CD14-positive monocyte (primary cell): ENCODE measurements at regions not wholly inside any gene's neighbourhood (a gene's known extent, or its start where the extent isn't known, plus 50 kb on each side); places are given as distances from the start of the nearest gene placed in this dataset.

ENCODE experiments used
- DNase-seq, 3 donors: peaks; one replicate each; pipeline ENCODE4 v3.0.0-alpha.2; 2011 to 2022
- H2AFZ ChIP-seq: 2 replicates; pipeline ENCODE4 v1.6.0; 2012; ENCODE audit warnings: mild to moderate bottlenecking, low read depth, low read length, inconsistent platforms; ENCODE audit not compliant: insufficient read depth, poor library complexity, severe bottlenecking
- H3K27ac ChIP-seq, 2 donors: 1 replicate in 1 of 2; 2 replicates in 1 of 2; pipeline ENCODE4 v1.5.1; 2012 to 2013; ENCODE audit warnings: low read length in 2 of 2, control low read depth in 1 of 2, inconsistent platforms in 1 of 2, low read depth in 1 of 2, mild to moderate bottlenecking in 1 of 2
- H3K27me3 ChIP-seq, 2 donors: one replicate each; pipeline versions ENCODE4 v1.6.0 to v1.6.1; 2011 to 2013; ENCODE audit warnings: low read length in 2 of 2; ENCODE audit not compliant: control insufficient read depth in 2 of 2, insufficient read depth in 2 of 2
- H3K36me3 ChIP-seq, 2 donors: replicated peaks in 1 of 2; 1 replicate in 1 of 2; 2 replicates in 1 of 2; pipeline versions ENCODE4 v1.5.1 to v1.6.1; 2012 to 2013; ENCODE audit warnings: low read length in 2 of 2, control low read depth in 1 of 2, inconsistent platforms in 1 of 2, mild to moderate bottlenecking in 1 of 2; ENCODE audit not compliant: insufficient read depth in 2 of 2, control insufficient read depth in 1 of 2
- H3K4me1 ChIP-seq, 2 donors: 1 replicate in 1 of 2; 2 replicates in 1 of 2; pipeline versions ENCODE4 v1.5.1 to v1.6.1; 2012 to 2013; ENCODE audit warnings: low read length in 2 of 2, control low read depth in 1 of 2, inconsistent platforms in 1 of 2, mild to moderate bottlenecking in 1 of 2, moderate library complexity in 1 of 2; ENCODE audit not compliant: insufficient read depth in 2 of 2, control insufficient read depth in 1 of 2
- H3K4me2 ChIP-seq: replicated peaks from 2 replicates; pipeline ENCODE3; 2012; ENCODE audit warnings: low read length, moderate library complexity, mild to moderate bottlenecking; ENCODE audit not compliant: poor library complexity, severe bottlenecking; ENCODE audit errors: extremely low read depth
- H3K4me3 ChIP-seq, 3 experiments: fragments of 200-600 bp in 1 of 3; sonication (generic) in 1 of 3; replicated peaks in 1 of 3; 1 replicate in 2 of 3; 2 replicates in 1 of 3; pipeline ENCODE4 v1.5.1; 2011 to 2013; ENCODE audit warnings: low read length in 3 of 3, mild to moderate bottlenecking in 3 of 3, control low read depth in 2 of 3, low read depth in 2 of 3, inconsistent platforms in 1 of 3, moderate library complexity in 1 of 3
- H3K79me2 ChIP-seq: 2 replicates; pipeline ENCODE4 v1.6.0; 2012; ENCODE audit warnings: mild to moderate bottlenecking, control low read depth, inconsistent platforms, low read length, moderate library complexity; ENCODE audit not compliant: insufficient read depth
- H3K9ac ChIP-seq: 2 replicates; pipeline ENCODE4 v1.6.0; 2017; ENCODE audit warnings: low read length, mild to moderate bottlenecking; ENCODE audit not compliant: insufficient read depth, poor library complexity, severe bottlenecking
- H3K9me3 ChIP-seq, 2 donors: replicated peaks in 1 of 2; 1 replicate in 1 of 2; 2 replicates in 1 of 2; pipeline versions ENCODE4 v1.5.1 to v1.6.1; 2012 to 2013; ENCODE audit warnings: low read length in 2 of 2, control low read depth in 1 of 2; ENCODE audit not compliant: control insufficient read depth in 1 of 2, insufficient read depth in 1 of 2
- H4K20me1 ChIP-seq: 2 replicates; pipeline ENCODE4 v1.6.0; 2012; ENCODE audit warnings: mild to moderate bottlenecking, low read length, control low read depth, moderate library complexity; ENCODE audit not compliant: insufficient read depth
- H3K27ac Mint-ChIP-seq, 7 donors: one replicate each; pipeline ENCODE4 v1.8.0; 2020; ENCODE audit warnings: mild to moderate bottlenecking in 7 of 7, mixed read lengths in 7 of 7, moderate library complexity in 6 of 7, inconsistent platforms in 2 of 7
- H3K27me3 Mint-ChIP-seq, 3 donors: one replicate each; pipeline ENCODE4 v1.8.0; 2021 to 2022; ENCODE audit warnings: low read depth in 3 of 3, mild to moderate bottlenecking in 3 of 3, mixed read lengths in 3 of 3, moderate library complexity in 3 of 3, inconsistent platforms in 1 of 3
- H3K36me3 Mint-ChIP-seq, 2 donors: one replicate each; pipeline ENCODE4 v1.8.0; 2020; ENCODE audit warnings: mixed read lengths in 2 of 2, inconsistent platforms in 1 of 2, mild to moderate bottlenecking in 1 of 2
- H3K4me1 Mint-ChIP-seq: one replicate; pipeline ENCODE4 v1.8.0; 2020; ENCODE audit warnings: mild to moderate bottlenecking, mixed read lengths
- H3K4me3 Mint-ChIP-seq, 2 donors: one replicate each; pipeline ENCODE4 v1.8.0; 2020; ENCODE audit warnings: mild to moderate bottlenecking in 2 of 2, mixed read lengths in 2 of 2, moderate library complexity in 1 of 2
- H3K9me3 Mint-ChIP-seq, 7 donors: one replicate each; pipeline ENCODE4 v1.8.0; 2020 to 2022; ENCODE audit warnings: mixed read lengths in 7 of 7, mild to moderate bottlenecking in 6 of 7, moderate library complexity in 6 of 7, inconsistent platforms in 2 of 7
- CTCF ChIP-seq: fragments of 200-600 bp; IDR thresholded peaks from one replicate; pipeline ENCODE4 v1.8.0; 2022; ENCODE audit warnings: antibody characterized with exemption, mild to moderate bottlenecking
- WGBS: methylation state at CpG from one replicate; pipeline ENCODE4 v1.1.5; 2013; ENCODE audit warnings: missing lambda C conversion rate; ENCODE audit not compliant: insufficient coverage; 5-methylcytosine and 5-hydroxymethylcytosine counted together
- intact Hi-C, 2 donors: fragments of 100-400 bp; cut with micrococcal nuclease; formaldehyde crosslinking; loops; one replicate each; pipeline versions ENCODE4 v1.15.0 to v1.15.1; 2023

- no peak for DNase-seq
- H3K27me3 ChIP-seq: peaks cover 0 to 2% of the 10 kb centered on the region in 2 donors
- Mint-ChIP-seq H3K9me3 (peaks cover 0 to 3% (median 2%) of the 10 kb centered on the region in 7 donors), H3K27me3 (peaks cover 0 to 2% (median 2%) of the 10 kb centered on the region in 3 donors), H3K27ac (no peak overlapping the region), H3K4me1 (peaks cover 14% of the 10 kb centered on the region), H3K4me3 (no peak overlapping the region), H3K36me3 (no peaks in the 10 kb centered on the region)
- H3K27ac ChIP-seq: no peak overlapping the region
- no peaks in the 10 kb centered on the region for H4K20me1 ChIP-seq
- no peak overlapping the region for H3K4me2 ChIP-seq
- H3K9ac ChIP-seq: no peak overlapping the region
- H3K4me1 ChIP-seq: peaks cover 8 to 9% of the 10 kb centered on the region in 2 donors
- H2AFZ ChIP-seq: no peak overlapping the region
- H3K9me3 ChIP-seq: no peaks in the 10 kb centered on the region
- no peak overlapping the region for H3K4me3 ChIP-seq
- no peaks in the 10 kb centered on the region for H3K36me3 ChIP-seq
- H3K79me2 ChIP-seq: no peaks in the 10 kb centered on the region
- intact Hi-C loops: no loop called here
- no peak for TF ChIP-seq CTCF
Measured at GRCh38 chr6:99011151-99011550, 63.4 kb upstream of the FBXL4 start.

- H3K4me1 ChIP-seq: no peaks in the 10 kb centered on the region
- H3K27ac ChIP-seq: no peak overlapping the region
- no peak overlapping the region for H2AFZ ChIP-seq
- no peaks in the 10 kb centered on the region for H3K9me3 ChIP-seq
- no peak overlapping the region for H3K9ac ChIP-seq
- no peak for TF ChIP-seq CTCF
- Mint-ChIP-seq H3K36me3 (no peaks in the 10 kb centered on the region), H3K27ac (no peak overlapping the region), H3K27me3 (no peaks in the 10 kb centered on the region), H3K9me3 (peaks cover 0 to 5% (median 2%) of the 10 kb centered on the region in 7 donors), H3K4me3 (no peak overlapping the region), H3K4me1 (no peaks in the 10 kb centered on the region)
- H3K79me2 ChIP-seq: no peaks in the 10 kb centered on the region
- no peak for DNase-seq
- intact Hi-C loops: no loop called here
- no peaks in the 10 kb centered on the region for H3K36me3 ChIP-seq
- H3K27me3 ChIP-seq: no peaks in the 10 kb centered on the region
- H4K20me1 ChIP-seq: no peaks in the 10 kb centered on the region
- H3K4me2 ChIP-seq: no peak overlapping the region
- WGBS: no CpG with 5 or more reads among the region's 1 CpG
- H3K4me3 ChIP-seq: no peak overlapping the region
Measured at GRCh38 chr6:99002831-99003230, 55.1 kb upstream of the FBXL4 start.
